GM23248 (cell line): ENCODE measurements at regions not wholly inside any gene's neighbourhood (a gene's known extent, or its start where the extent isn't known, plus 50 kb on each side); places are given as distances from the start of the nearest gene placed in this dataset.

ENCODE experiments used
- EZH2 ChIP-seq: fragments of 200-600 bp; sonication (generic); IDR thresholded peaks from 2 replicates; pipeline ENCODE4 v1.6.1; 2018; ENCODE audit warnings: antibody characterized with exemption, mild to moderate bottlenecking; ENCODE audit not compliant: insufficient read depth, poor library complexity, severe bottlenecking
- EZH2phosphoT487 ChIP-seq: fragments of 200-600 bp; sonication (generic); IDR thresholded peaks from 2 replicates; pipeline ENCODE4 v1.6.1; 2018; ENCODE audit warnings: antibody characterized with exemption, moderate library complexity, mild to moderate bottlenecking, low read depth; ENCODE audit not compliant: insufficient read depth

DNA sequence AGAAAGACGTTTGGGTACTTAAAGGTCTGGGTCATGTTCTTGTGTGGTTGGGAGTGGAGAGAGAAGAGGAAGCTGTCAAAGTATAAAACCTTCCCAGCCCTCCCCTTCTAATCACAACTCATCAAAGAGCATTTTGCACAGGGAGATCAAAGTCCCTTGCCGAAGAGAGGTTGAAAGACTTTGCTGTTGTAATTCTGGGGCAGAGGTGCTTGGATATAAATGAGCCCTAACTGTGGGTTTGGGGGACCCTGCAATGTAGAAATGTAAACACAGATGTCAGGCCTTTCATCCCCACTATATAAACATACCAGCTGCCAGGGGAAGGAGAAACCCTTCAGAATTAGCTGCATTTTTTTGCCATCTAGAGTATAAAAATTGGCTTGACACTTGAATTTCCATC lies 182.1 kb downstream of the ETAA1 start:
- TF ChIP-seq EZH2 (no peak), EZH2phosphoT487 (no peak)
